Panc1 (cell line): ENCODE measurements at regions not wholly inside any gene's neighbourhood (a gene's known extent, or its start where the extent isn't known, plus 50 kb on each side); places are given as distances from the start of the nearest gene placed in this dataset.

Source experiments
- POLR2AphosphoS5 ChIP-seq: IDR thresholded peaks from 2 replicates; pipeline ENCODE4 v1.6.1; 2012; ENCODE audit warnings: mild to moderate bottlenecking, low read depth, low read length, moderate library complexity
- SIN3A ChIP-seq: IDR thresholded peaks from 2 replicates; pipeline ENCODE4 v1.6.1; 2012; ENCODE audit warnings: low read depth, mild to moderate bottlenecking, low read length, moderate library complexity, borderline replicate concordance; ENCODE audit not compliant: insufficient read depth
- TCF7L2 ChIP-seq: IDR thresholded peaks from 2 replicates; pipeline ENCODE4 v1.6.1; 2011; ENCODE audit warnings: mild to moderate bottlenecking, low read depth, low read length, inconsistent platforms
- TF ChIP-seq, protein P1 (sequence below): fragments of 450-650 bp; IDR thresholded peaks from 2 replicates; pipeline ENCODE4 v1.5.1; 2017; ENCODE audit warnings: mild to moderate bottlenecking
- TF ChIP-seq, protein P2 (sequence below), 2 experiments: IDR thresholded peaks; 2 replicates each; pipeline ENCODE4 v1.6.1; 2011 to 2012; ENCODE audit warnings: low read depth in 2 of 2, control low read depth in 1 of 2, low read length in 1 of 2, mild to moderate bottlenecking in 1 of 2, moderate library complexity in 1 of 2; ENCODE audit not compliant: insufficient read depth in 1 of 2

DNA sequence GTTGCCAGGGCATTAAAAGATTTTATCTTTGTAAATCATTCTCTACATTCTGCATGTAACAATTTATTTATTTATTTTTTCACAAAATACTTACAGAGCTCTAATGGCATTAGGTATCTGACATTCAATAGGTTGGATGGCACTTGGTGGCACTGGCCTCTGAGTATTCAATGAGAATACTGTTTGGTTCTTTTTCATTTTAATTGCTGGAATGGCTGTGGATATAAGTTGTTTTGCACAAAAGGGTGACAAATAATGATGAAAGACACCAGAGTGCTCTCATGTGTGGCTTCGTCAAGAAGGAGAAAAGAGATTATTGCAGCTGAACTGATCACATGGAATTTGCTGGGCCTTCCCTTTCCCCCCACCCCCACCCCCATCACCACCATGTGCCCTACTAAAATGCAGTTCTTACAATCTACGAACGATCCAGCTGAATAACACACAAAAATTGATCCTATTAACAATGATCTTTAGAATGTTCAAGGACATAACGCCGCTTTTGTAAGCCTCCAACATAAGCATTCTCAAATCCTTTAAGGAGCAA, 195.2 kb upstream of the POU3F2 start:
- TF ChIP-seq POLR2AphosphoS5 (no peak), TCF7L2 (no peak), SIN3A (no peak)
- TF ChIP-seq, protein P1, sequence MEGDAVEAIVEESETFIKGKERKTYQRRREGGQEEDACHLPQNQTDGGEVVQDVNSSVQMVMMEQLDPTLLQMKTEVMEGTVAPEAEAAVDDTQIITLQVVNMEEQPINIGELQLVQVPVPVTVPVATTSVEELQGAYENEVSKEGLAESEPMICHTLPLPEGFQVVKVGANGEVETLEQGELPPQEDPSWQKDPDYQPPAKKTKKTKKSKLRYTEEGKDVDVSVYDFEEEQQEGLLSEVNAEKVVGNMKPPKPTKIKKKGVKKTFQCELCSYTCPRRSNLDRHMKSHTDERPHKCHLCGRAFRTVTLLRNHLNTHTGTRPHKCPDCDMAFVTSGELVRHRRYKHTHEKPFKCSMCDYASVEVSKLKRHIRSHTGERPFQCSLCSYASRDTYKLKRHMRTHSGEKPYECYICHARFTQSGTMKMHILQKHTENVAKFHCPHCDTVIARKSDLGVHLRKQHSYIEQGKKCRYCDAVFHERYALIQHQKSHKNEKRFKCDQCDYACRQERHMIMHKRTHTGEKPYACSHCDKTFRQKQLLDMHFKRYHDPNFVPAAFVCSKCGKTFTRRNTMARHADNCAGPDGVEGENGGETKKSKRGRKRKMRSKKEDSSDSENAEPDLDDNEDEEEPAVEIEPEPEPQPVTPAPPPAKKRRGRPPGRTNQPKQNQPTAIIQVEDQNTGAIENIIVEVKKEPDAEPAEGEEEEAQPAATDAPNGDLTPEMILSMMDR: no peak
- TF ChIP-seq, protein P2, sequence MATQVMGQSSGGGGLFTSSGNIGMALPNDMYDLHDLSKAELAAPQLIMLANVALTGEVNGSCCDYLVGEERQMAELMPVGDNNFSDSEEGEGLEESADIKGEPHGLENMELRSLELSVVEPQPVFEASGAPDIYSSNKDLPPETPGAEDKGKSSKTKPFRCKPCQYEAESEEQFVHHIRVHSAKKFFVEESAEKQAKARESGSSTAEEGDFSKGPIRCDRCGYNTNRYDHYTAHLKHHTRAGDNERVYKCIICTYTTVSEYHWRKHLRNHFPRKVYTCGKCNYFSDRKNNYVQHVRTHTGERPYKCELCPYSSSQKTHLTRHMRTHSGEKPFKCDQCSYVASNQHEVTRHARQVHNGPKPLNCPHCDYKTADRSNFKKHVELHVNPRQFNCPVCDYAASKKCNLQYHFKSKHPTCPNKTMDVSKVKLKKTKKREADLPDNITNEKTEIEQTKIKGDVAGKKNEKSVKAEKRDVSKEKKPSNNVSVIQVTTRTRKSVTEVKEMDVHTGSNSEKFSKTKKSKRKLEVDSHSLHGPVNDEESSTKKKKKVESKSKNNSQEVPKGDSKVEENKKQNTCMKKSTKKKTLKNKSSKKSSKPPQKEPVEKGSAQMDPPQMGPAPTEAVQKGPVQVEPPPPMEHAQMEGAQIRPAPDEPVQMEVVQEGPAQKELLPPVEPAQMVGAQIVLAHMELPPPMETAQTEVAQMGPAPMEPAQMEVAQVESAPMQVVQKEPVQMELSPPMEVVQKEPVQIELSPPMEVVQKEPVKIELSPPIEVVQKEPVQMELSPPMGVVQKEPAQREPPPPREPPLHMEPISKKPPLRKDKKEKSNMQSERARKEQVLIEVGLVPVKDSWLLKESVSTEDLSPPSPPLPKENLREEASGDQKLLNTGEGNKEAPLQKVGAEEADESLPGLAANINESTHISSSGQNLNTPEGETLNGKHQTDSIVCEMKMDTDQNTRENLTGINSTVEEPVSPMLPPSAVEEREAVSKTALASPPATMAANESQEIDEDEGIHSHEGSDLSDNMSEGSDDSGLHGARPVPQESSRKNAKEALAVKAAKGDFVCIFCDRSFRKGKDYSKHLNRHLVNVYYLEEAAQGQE (IDR thresholded peaks at IDR 0.05; ENCODE audit: insufficient read depth in 1 of 2, low read depth in 2 of 2, low read length in 1 of 2): no peak
